Upper lobe of left lung (tissue), 6 donors: ENCODE measurements at regions not wholly inside any gene's neighbourhood (a gene's known extent, or its start where the extent isn't known, plus 50 kb on each side); places are given as distances from the start of the nearest gene placed in this dataset.

Experiments
- ATAC-seq, 2 donors: fragments of 200-7000 bp; cut with Tn5 transposase; one replicate each; pipeline ENCODE4 v1.9.1; 2022; ENCODE audit warnings: mild to moderate bottlenecking in 2 of 2, moderate library complexity in 2 of 2; ENCODE audit not compliant: low FRiP score in 2 of 2
- DNase-seq, 2 donors: peaks; one replicate each; pipeline ENCODE4 v3.0.0-alpha.2; 2019 to 2020
- H3K27ac ChIP-seq, 4 donors: fragments of 200-600 bp; sonication (generic); one replicate each; pipeline ENCODE4 v1.5.1; 2016 to 2019
- H3K27me3 ChIP-seq, 4 donors: fragments of 200-600 bp; sonication (generic); one replicate each; pipeline ENCODE4 v1.5.1; 2017 to 2019
- H3K36me3 ChIP-seq, 4 donors: fragments of 200-600 bp; sonication (generic); one replicate each; pipeline ENCODE4 v1.5.1; 2016 to 2019
- H3K4me1 ChIP-seq, 4 donors: fragments of 200-600 bp; sonication (generic); one replicate each; pipeline ENCODE4 v1.5.1; 2018 to 2019
- H3K4me3 ChIP-seq, 4 donors: fragments of 200-600 bp; sonication (generic); one replicate each; pipeline ENCODE4 v1.5.1; 2017 to 2019; ENCODE audit warnings: mild to moderate bottlenecking in 2 of 4, moderate library complexity in 1 of 4
- H3K9me3 ChIP-seq, 4 donors: fragments of 200-600 bp; sonication (generic); one replicate each; pipeline ENCODE4 v1.5.1; 2018 to 2019
- CTCF ChIP-seq, 6 experiments: fragments of 450-650 bp in 4 of 6; fragments of 200-600 bp in 2 of 6; sonication (generic) in 2 of 6; IDR thresholded peaks; one replicate each; pipeline ENCODE4 v1.5.1; 2016 to 2019; ENCODE audit warnings: antibody characterized with exemption in 6 of 6
- EP300 ChIP-seq, 4 donors: sonication (generic); formaldehyde crosslinking; IDR thresholded peaks; one replicate each; pipeline ENCODE4 v1.5.1; 2017; ENCODE audit warnings: antibody characterized with exemption in 4 of 4, control low read depth in 2 of 4
- POLR2A ChIP-seq, 4 donors: fragments of 450-650 bp; IDR thresholded peaks; one replicate each; pipeline ENCODE4 v1.5.1; 2016 to 2017; ENCODE audit warnings: antibody characterized with exemption in 4 of 4, mild to moderate bottlenecking in 2 of 4
- POLR2AphosphoS5 ChIP-seq, 2 donors: sonication (generic); formaldehyde crosslinking; IDR thresholded peaks; one replicate each; pipeline ENCODE4 v1.5.1; 2017; ENCODE audit warnings: antibody characterized with exemption in 2 of 2
- WGBS, 2 donors: methylation state at CpG; one replicate each; pipeline ENCODE4 v1.1.5; 2017 to 2018; 5-methylcytosine and 5-hydroxymethylcytosine counted together
- donor health status: DM: no; HTN: no; CAD: no; lungs with moderate emphysema.
- donor health status: DM: no; HTN: yes; CAD: no; lungs with severe emphysema.

DNA sequence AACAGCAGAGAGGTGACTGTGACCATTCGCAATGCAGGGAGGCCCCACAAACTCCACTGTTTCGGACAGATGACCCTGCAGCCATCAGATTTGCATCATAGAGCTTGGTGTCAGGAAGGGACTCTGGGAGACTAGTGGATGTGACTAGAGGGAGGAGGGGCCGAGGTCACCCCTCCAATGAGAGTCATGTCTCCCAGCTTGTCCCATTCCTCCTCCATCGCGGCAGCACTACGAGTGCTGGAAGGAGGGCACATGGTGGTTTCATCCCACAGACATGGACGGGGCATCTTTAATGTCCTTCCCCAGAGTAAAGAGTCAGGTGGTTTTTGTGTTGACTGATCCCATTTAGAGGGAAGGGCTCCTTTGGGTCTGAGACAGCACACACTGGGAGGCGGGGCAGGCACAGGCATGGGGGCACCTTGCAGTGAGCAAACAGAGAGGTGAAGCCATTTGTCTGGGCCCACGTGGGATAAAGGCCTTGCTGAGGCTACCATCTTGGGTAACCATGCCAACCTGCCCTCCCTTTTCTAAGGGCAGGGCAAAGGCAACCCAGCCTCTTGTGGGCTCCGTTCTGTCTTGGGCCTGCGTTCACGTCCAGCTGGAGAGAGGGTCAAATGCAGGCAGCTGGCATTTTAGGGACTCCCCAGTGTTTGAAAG lies 208.1 kb downstream of the ASB1 start:
- whole genome bisulfite sequencing, 2 donors: 90% methylated on average over 9 to 12 of the region's 12 CpGs
- Histone ChIP-seq H3K27me3 (no peaks in the 10 kb centered on the region), H3K27ac (no peak overlapping the region), H3K9me3 (no peaks in the 10 kb centered on the region), H3K4me1 (no peaks in the 10 kb centered on the region), H3K4me3 (no peak overlapping the region), H3K36me3 (no peaks in the 10 kb centered on the region)
- no peak for DNase-seq
- TF ChIP-seq CTCF (IDR thresholded peaks at IDR 0.05) (no peak), EP300 (IDR thresholded peaks at IDR 0.05) (no peak), POLR2AphosphoS5 (IDR thresholded peaks at IDR 0.05) (no peak), POLR2A (IDR thresholded peaks at IDR 0.05) (no peak)
- ATAC-seq: no peak

DNA sequence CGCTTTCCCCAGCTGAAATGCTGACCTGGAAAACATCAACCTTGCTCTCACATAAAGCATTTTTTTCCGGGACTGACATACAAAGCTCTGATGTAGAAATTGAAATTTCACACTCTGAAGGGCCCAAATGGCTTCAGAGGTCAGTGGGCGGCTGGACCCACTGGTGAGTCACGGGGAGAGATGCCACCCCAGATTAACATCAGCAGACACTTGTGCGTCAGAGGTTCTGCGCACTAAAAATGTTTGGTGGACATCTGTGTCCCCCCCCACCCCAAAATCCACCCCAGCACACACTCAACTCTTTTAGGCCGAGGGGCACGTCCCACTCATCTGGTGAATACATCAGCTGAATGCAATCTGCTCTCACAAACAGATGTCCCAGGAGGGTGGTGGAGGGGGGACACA lies 208.9 kb downstream of the ASB1 start:
- WGBS, 2 donors: 88 to 93% methylated on average over 7 to 8 of the region's 8 CpGs
- H3K27me3 ChIP-seq: no peaks in the 10 kb centered on the region
- H3K36me3 ChIP-seq: no peaks in the 10 kb centered on the region
- no peaks in the 10 kb centered on the region for H3K4me1 ChIP-seq
- H3K4me3 ChIP-seq: no peak overlapping the region
- TF ChIP-seq POLR2AphosphoS5 (IDR thresholded peaks at IDR 0.05) (no peak), EP300 (IDR thresholded peaks at IDR 0.05) (no peak), POLR2A (IDR thresholded peaks at IDR 0.05) (no peak), CTCF (IDR thresholded peaks at IDR 0.05) (no peak)
- no peaks in the 10 kb centered on the region for H3K9me3 ChIP-seq
- no peak overlapping the region for H3K27ac ChIP-seq
- DNase-seq (no peak), ATAC-seq (no peak)

GRCh38 chr2:238636269-238637073 lies 209.7 kb downstream of the ASB1 start:
- WGBS, 2 donors: 80 to 86% methylated on average over 23 of the region's 23 CpGs
- no peaks in the 10 kb centered on the region for H3K4me1 ChIP-seq
- no peaks in the 10 kb centered on the region for H3K36me3 ChIP-seq
- no peaks in the 10 kb centered on the region for H3K27me3 ChIP-seq
- peak in 1 of 2 donors; percentile 70 for DNase-seq
- H3K4me3 ChIP-seq: no peak overlapping the region
- H3K9me3 ChIP-seq: no peaks in the 10 kb centered on the region
- no peak overlapping the region for H3K27ac ChIP-seq
- no peak for ATAC-seq
- no peak for TF ChIP-seq POLR2AphosphoS5 (IDR thresholded peaks at IDR 0.05)
- no peak for TF ChIP-seq EP300 (IDR thresholded peaks at IDR 0.05)
- TF ChIP-seq CTCF (IDR thresholded peaks at IDR 0.05): no peak
- TF ChIP-seq POLR2A (IDR thresholded peaks at IDR 0.05): no peak

DNA sequence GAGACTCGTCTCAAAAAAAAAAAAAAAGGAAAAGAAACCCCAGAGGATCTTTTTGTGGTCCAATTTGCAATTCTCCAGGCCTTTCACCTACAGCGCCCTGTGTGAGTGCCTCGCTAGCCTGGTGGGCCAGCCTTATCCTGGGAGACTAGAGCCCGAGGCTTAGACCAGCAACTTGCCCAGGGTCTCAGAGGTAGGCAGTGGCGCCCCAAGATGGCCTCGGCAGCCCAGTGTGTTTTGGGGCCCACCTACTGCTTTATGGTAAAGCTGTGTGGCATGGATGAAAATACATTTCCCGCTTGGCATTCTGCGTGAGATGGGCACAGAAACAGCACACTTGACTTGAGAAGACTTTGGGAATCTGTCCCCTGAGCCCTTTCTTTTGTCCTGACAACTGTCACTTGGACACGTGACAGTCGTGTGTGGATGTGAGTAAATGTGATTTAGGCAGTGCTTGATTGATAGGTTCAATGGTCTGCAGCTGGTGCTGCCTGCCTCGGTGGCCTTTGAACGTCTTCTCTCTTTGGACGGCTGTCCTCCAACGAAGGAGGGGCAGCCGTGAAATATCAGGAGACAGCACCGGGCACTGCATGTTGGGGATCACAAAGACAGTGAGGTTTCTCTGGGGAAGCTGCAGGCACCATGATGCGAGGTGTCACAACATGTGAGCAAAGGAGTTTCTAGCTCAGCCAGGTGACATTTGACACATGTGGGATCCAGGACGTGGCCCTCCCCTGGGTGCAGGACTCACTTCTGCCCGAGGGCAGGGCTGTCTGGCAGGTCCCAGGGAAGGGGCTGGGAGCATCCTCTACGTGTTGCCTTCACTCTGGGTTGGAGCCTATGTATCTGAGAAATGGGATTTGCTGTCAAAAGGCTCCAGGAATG lies 209.5 kb upstream of the TWIST2 start:
- ATAC-seq (no peak), DNase-seq (no peak)
- H3K9me3 ChIP-seq: no peaks in the 10 kb centered on the region
- H3K4me3 ChIP-seq: no peak overlapping the region
- TF ChIP-seq CTCF (IDR thresholded peaks at IDR 0.05) (no peak), POLR2A (IDR thresholded peaks at IDR 0.05) (no peak), EP300 (IDR thresholded peaks at IDR 0.05) (no peak), POLR2AphosphoS5 (IDR thresholded peaks at IDR 0.05) (no peak)
- no peaks in the 10 kb centered on the region for H3K4me1 ChIP-seq
- no peak overlapping the region for H3K27ac ChIP-seq
- 80 to 84% methylated on average over 15 to 20 of the region's 20 CpGs for WGBS, 2 donors
- no peaks in the 10 kb centered on the region for H3K36me3 ChIP-seq
- no peaks in the 10 kb centered on the region for H3K27me3 ChIP-seq
